ENCODE measurements at regions not wholly inside any gene's neighbourhood (a gene's known extent, or its start where the extent isn't known, plus 50 kb on each side); places are given as distances from the start of the nearest gene placed in this dataset.

- TF ChIP-seq, protein P1, sequence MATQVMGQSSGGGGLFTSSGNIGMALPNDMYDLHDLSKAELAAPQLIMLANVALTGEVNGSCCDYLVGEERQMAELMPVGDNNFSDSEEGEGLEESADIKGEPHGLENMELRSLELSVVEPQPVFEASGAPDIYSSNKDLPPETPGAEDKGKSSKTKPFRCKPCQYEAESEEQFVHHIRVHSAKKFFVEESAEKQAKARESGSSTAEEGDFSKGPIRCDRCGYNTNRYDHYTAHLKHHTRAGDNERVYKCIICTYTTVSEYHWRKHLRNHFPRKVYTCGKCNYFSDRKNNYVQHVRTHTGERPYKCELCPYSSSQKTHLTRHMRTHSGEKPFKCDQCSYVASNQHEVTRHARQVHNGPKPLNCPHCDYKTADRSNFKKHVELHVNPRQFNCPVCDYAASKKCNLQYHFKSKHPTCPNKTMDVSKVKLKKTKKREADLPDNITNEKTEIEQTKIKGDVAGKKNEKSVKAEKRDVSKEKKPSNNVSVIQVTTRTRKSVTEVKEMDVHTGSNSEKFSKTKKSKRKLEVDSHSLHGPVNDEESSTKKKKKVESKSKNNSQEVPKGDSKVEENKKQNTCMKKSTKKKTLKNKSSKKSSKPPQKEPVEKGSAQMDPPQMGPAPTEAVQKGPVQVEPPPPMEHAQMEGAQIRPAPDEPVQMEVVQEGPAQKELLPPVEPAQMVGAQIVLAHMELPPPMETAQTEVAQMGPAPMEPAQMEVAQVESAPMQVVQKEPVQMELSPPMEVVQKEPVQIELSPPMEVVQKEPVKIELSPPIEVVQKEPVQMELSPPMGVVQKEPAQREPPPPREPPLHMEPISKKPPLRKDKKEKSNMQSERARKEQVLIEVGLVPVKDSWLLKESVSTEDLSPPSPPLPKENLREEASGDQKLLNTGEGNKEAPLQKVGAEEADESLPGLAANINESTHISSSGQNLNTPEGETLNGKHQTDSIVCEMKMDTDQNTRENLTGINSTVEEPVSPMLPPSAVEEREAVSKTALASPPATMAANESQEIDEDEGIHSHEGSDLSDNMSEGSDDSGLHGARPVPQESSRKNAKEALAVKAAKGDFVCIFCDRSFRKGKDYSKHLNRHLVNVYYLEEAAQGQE (IDR thresholded peaks at IDR 0.05), result peak; percentile 30
- peak; percentile 38 to 68 for TF ChIP-seq RAD21 (IDR thresholded peaks at IDR 0.05)
Measured at GRCh38 chr10:93166134-93166533, 92.4 kb downstream of the CYP26A1 start (continued).

GRCh38 chr10:93171837-93172236 is 98.1 kb downstream of the CYP26A1 start:
- Histone ChIP-seq H3K4me3 (ENCODE audit: low read depth in 1 of 3, low read length in 3 of 3) (no peak overlapping the region), H3K9ac (ENCODE audit: low read depth in 1 of 2, low read length in 2 of 2) (no peak overlapping the region), H3K27ac (ENCODE audit: low read depth in 1 of 2, low read length in 2 of 2) (no peak overlapping the region), H3K27me3 (ENCODE audit: control insufficient read depth in 4 of 4, insufficient read depth in 4 of 4, low read length in 3 of 4) (no peaks in the 10 kb centered on the region), H3K4me1 (ENCODE audit: control insufficient read depth in 4 of 4, insufficient read depth in 4 of 4, low read length in 3 of 4) (peaks cover 4 to 25% (median 16%) of the 10 kb centered on the region in 4 donors), H3K36me3 (ENCODE audit: control insufficient read depth in 4 of 4, insufficient read depth in 3 of 4, low read depth in 1 of 4, low read length in 3 of 4) (no peaks in the 10 kb centered on the region), H3K9me3 (ENCODE audit: control insufficient read depth in 4 of 4, low read length in 3 of 4) (no peaks in the 10 kb centered on the region)
- TF ChIP-seq SP1 (IDR thresholded peaks at IDR 0.05) (no peak), CTCF (IDR thresholded peaks at IDR 0.05; ENCODE audit: low read depth, low read length, missing input control) (no peak), HNF4A (conservative IDR thresholded peaks at IDR 0.05) (no peak), RXRA (IDR thresholded peaks at IDR 0.05) (no peak), YY1 (IDR thresholded peaks at IDR 0.05) (no peak), RAD21 (IDR thresholded peaks at IDR 0.05) (no peak), FOXA1 (IDR thresholded peaks at IDR 0.05) (no peak), GABPA (IDR thresholded peaks at IDR 0.05 in 1 of 2, conservative IDR thresholded peaks at IDR 0.05 in 1 of 2) (no peak), JUND (IDR thresholded peaks at IDR 0.05) (no peak), TAF1 (conservative IDR thresholded peaks at IDR 0.05) (no peak), EGR1 (IDR thresholded peaks at IDR 0.05; ENCODE audit: low read depth in 2 of 2) (no peak), HNF4G (IDR thresholded peaks at IDR 0.05) (no peak), NR2F2 (IDR thresholded peaks at IDR 0.05) (no peak), MAX (IDR thresholded peaks at IDR 0.05) (no peak), FOXA2 (IDR thresholded peaks at IDR 0.05) (no peak)
- TF ChIP-seq, protein P2, sequence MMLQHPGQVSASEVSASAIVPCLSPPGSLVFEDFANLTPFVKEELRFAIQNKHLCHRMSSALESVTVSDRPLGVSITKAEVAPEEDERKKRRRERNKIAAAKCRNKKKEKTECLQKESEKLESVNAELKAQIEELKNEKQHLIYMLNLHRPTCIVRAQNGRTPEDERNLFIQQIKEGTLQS (IDR thresholded peaks at IDR 0.05), result no peak
- TF ChIP-seq, protein P1 (IDR thresholded peaks at IDR 0.05), result no peak
- TF ChIP-seq, protein P3, sequence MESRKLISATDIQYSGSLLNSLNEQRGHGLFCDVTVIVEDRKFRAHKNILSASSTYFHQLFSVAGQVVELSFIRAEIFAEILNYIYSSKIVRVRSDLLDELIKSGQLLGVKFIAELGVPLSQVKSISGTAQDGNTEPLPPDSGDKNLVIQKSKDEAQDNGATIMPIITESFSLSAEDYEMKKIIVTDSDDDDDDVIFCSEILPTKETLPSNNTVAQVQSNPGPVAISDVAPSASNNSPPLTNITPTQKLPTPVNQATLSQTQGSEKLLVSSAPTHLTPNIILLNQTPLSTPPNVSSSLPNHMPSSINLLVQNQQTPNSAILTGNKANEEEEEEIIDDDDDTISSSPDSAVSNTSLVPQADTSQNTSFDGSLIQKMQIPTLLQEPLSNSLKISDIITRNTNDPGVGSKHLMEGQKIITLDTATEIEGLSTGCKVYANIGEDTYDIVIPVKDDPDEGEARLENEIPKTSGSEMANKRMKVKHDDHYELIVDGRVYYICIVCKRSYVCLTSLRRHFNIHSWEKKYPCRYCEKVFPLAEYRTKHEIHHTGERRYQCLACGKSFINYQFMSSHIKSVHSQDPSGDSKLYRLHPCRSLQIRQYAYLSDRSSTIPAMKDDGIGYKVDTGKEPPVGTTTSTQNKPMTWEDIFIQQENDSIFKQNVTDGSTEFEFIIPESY (IDR thresholded peaks at IDR 0.05), result no peak
- no peak for DNase-seq (ENCODE audit: low spot score)

All from liver (tissue), 7 donors.